ENCODE measurements at regions not wholly inside any gene's neighbourhood (a gene's known extent, or its start where the extent isn't known, plus 50 kb on each side); places are given as distances from the start of the nearest gene placed in this dataset.
A peak's percentile ranks its signal among the peaks of the same experiment; 100 is the strongest.

DNA sequence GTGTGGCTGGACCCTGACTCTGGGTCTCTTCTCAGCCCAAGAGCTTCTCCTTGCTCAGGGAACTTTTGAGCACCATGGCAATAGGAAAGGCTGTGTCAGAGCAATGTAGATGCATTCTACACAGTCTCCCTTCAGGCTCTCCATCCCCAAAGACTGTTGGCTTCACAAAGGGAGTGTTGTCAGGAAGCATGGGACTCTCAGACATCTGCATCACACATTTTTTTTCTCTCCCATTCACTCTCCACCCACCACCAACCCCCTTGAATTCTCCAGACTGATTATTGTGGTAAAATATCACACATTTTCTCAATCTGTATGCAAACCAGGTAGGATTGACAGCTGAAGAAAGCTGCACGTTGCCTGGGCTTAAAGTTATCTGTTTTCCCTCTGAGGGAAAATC is 105.4 kb upstream of the WARS2 start:
- Histone ChIP-seq H3K9ac (ENCODE audit: control insufficient read depth, insufficient read depth, low read length) (no peak overlapping the region), H2AFZ (ENCODE audit: control insufficient read depth, low read depth, low read length) (no peak overlapping the region), H4K20me1 (ENCODE audit: control insufficient read depth, insufficient read depth) (no peaks in the 10 kb centered on the region), H3K4me2 (ENCODE audit: control insufficient read depth, insufficient read depth) (no peak overlapping the region), H3K9me3 (replicated peaks; ENCODE audit: control insufficient read depth, insufficient read depth, low read length) (no peaks in the 10 kb centered on the region), H3K36me3 (ENCODE audit: control insufficient read depth in 2 of 2, insufficient read depth in 2 of 2, low read length in 1 of 2) (no peaks in the 10 kb centered on the region), H3K27me3 (replicated peaks in 1 of 2; ENCODE audit: control insufficient read depth in 2 of 2, insufficient read depth in 2 of 2, low read length in 1 of 2) (no peaks in the 10 kb centered on the region), H3K4me1 (ENCODE audit: control insufficient read depth, insufficient read depth, low read length) (no peaks in the 10 kb centered on the region), H3K27ac (ENCODE audit: control insufficient read depth, insufficient read depth) (no peak overlapping the region), H3K4me3 (no peak overlapping the region), H3K79me2 (ENCODE audit: control insufficient read depth, insufficient read depth, low read length) (no peaks in the 10 kb centered on the region)
- CTCF ChIA-PET = interaction anchor here (1.3 to 1.6 kb wide), 2 partner anchors 15 to 29 kb away, joined by 4 to 6 read pairs; no protein-coding TSS in a partner anchor
- intact Hi-C loops (cut with micrococcal nuclease; ENCODE audit: unreplicated experiment) = no loop called here
- FAIRE-seq (no peak), DNase-seq (ENCODE audit: low read depth, low spot score) (no peak), ATAC-seq (no peak)
- WGBS (ENCODE audit: insufficient coverage, insufficient replicate concordance, low lambda C conversion rate, missing lambda C conversion rate) = 0% methylated on average over 1 of the region's 1 CpG
- POLR2A ChIA-PET = no interaction called here
- in situ Hi-C loops (cut with MboI) = no loop called here
- TF ChIP-seq MTA2 (IDR thresholded peaks at IDR 0.05; ENCODE audit: low read depth) (no peak), NFYB (IDR thresholded peaks at IDR 0.05; ENCODE audit: insufficient read depth, low read depth, low read length) (no peak), WRNIP1 (IDR thresholded peaks at IDR 0.05; ENCODE audit: borderline replicate concordance, low read depth, low read length) (no peak), KAT2A (conservative IDR thresholded peaks at IDR 0.05; ENCODE audit: control insufficient read depth, low read depth, low read length) (no peak), FOS (IDR thresholded peaks at IDR 0.05; ENCODE audit: borderline replicate concordance, extremely low read depth, insufficient read length) (no peak), TBL1XR1 (IDR thresholded peaks at IDR 0.05; ENCODE audit: low read depth, low read length) (no peak), STAT1 (conservative IDR thresholded peaks at IDR 0.05) (no peak)
- TF ChIP-seq, protein P1, sequence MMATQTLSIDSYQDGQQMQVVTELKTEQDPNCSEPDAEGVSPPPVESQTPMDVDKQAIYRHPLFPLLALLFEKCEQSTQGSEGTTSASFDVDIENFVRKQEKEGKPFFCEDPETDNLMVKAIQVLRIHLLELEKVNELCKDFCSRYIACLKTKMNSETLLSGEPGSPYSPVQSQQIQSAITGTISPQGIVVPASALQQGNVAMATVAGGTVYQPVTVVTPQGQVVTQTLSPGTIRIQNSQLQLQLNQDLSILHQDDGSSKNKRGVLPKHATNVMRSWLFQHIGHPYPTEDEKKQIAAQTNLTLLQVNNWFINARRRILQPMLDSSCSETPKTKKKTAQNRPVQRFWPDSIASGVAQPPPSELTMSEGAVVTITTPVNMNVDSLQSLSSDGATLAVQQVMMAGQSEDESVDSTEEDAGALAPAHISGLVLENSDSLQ (IDR thresholded peaks at IDR 0.05) = peak; percentile 60; the same call in 1 of the 2 replicates
- TF ChIP-seq, protein P2, sequence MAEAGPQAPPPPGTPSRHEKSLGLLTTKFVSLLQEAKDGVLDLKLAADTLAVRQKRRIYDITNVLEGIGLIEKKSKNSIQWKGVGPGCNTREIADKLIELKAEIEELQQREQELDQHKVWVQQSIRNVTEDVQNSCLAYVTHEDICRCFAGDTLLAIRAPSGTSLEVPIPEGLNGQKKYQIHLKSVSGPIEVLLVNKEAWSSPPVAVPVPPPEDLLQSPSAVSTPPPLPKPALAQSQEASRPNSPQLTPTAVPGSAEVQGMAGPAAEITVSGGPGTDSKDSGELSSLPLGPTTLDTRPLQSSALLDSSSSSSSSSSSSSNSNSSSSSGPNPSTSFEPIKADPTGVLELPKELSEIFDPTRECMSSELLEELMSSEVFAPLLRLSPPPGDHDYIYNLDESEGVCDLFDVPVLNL (IDR thresholded peaks at IDR 0.05; ENCODE audit: low read depth, low read length) = no peak
- RAD21 ChIA-PET (ENCODE audit: unreplicated experiment) = no interaction called here
- BruUV-seq (replicated peaks) = no TSS peak
- SMC1A ChIA-PET (ENCODE audit: uncharacterized antibody, unreplicated experiment) = interaction anchor here (1.0 kb wide), 1 partner anchor 52 kb away, joined by 4 read pairs; no protein-coding TSS in a partner anchor

Measured in GM12878 (cell line).